ENCODE measurements at regions not wholly inside any gene's neighbourhood (a gene's known extent, or its start where the extent isn't known, plus 50 kb on each side); places are given as distances from the start of the nearest gene placed in this dataset.

GRCh38 chr10:21263263-21263803 lies 262.1 kb downstream of the SKIDA1 start:
- DNase-seq (ENCODE audit: low spot score): no peak

GRCh38 chr10:21261842-21262294 lies 263.6 kb downstream of the SKIDA1 start:
- DNase-seq (ENCODE audit: low spot score): no peak

GRCh38 chr10:21260506-21261149 lies 264.9 kb downstream of the SKIDA1 start:
- DNase-seq (ENCODE audit: low spot score): no peak

GRCh38 chr10:21260066-21260465 lies 265.4 kb downstream of the SKIDA1 start:
- no peak for DNase-seq (ENCODE audit: low spot score)

GRCh38 chr10:21257919-21258318 lies 267.6 kb downstream of the SKIDA1 start:
- no peak for DNase-seq (ENCODE audit: low spot score)

- no peak for DNase-seq (ENCODE audit: low spot score)
Measured at GRCh38 chr10:21257191-21257590, 268.3 kb downstream of the SKIDA1 start.

- no peak for DNase-seq (ENCODE audit: low spot score)
Measured at GRCh38 chr10:21249435-21249834, 276.0 kb downstream of the SKIDA1 start.

- DNase-seq (ENCODE audit: low spot score): no peak
Measured at GRCh38 chr10:21247592-21247991, 277.9 kb downstream of the SKIDA1 start.

GRCh38 chr10:21246178-21246577 lies 279.3 kb downstream of the SKIDA1 start:
- no peak for DNase-seq (ENCODE audit: low spot score)

- DNase-seq (ENCODE audit: low spot score): no peak
Measured at GRCh38 chr10:21243748-21244257, 281.7 kb downstream of the SKIDA1 start.

GRCh38 chr10:21242915-21243314 lies 282.6 kb downstream of the SKIDA1 start:
- DNase-seq (ENCODE audit: low spot score): no peak

GRCh38 chr10:21238717-21239116 lies 286.8 kb downstream of the SKIDA1 start:
- no peak for DNase-seq (ENCODE audit: low spot score)

- no peak for DNase-seq (ENCODE audit: low spot score)
Measured at GRCh38 chr10:21238044-21238443, 287.4 kb downstream of the SKIDA1 start.

GRCh38 chr10:21234761-21235160 lies 290.7 kb downstream of the SKIDA1 start:
- DNase-seq (ENCODE audit: low spot score): no peak

GRCh38 chr10:21230219-21230618 lies 295.3 kb downstream of the SKIDA1 start:
- DNase-seq (ENCODE audit: low spot score): no peak

- DNase-seq (ENCODE audit: low spot score): no peak
Measured at GRCh38 chr10:21217748-21218367, 307.6 kb downstream of the SKIDA1 start.

GRCh38 chr10:21217107-21217506 lies 308.4 kb downstream of the SKIDA1 start:
- DNase-seq (ENCODE audit: low spot score): no peak

- DNase-seq (ENCODE audit: low spot score): no peak
Measured at GRCh38 chr10:21214329-21214728, 311.2 kb downstream of the SKIDA1 start.

GRCh38 chr10:21213381-21213780 lies 312.1 kb downstream of the SKIDA1 start:
- DNase-seq (ENCODE audit: low spot score): no peak

GRCh38 chr10:21212912-21213311 lies 312.6 kb downstream of the SKIDA1 start:
- no peak for DNase-seq (ENCODE audit: low spot score)

GRCh38 chr10:21212348-21212747 lies 313.1 kb downstream of the SKIDA1 start:
- DNase-seq (ENCODE audit: low spot score): no peak

GRCh38 chr10:21209495-21209894 lies 312.4 kb upstream of the NEBL start:
- DNase-seq (ENCODE audit: low spot score): no peak

GRCh38 chr10:21208666-21209316 lies 311.7 kb upstream of the NEBL start:
- DNase-seq (ENCODE audit: low spot score): no peak

All from HuH-7 (cell line).